ENCODE measurements at regions not wholly inside any gene's neighbourhood (a gene's known extent, or its start where the extent isn't known, plus 50 kb on each side); places are given as distances from the start of the nearest gene placed in this dataset.

DNA sequence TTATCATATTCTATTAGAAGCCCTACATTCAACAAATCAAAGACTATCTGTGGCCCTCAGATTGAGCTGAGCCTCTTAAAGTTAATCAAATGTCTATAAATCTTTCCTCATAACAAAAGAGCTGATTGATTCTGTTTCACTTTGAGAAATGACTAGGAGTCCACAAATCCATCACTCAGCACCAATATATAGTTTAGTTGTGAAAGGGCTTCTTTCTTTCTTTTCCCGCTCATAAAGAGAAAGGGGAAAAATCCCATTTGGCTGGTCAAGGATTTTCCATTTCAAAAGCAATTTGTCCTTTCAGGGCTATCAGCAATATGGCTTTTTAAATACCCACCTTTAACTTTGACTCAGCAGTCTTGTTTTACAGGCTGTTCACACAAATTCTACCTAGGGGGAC is 408.5 kb upstream of the PCDH20 start (continued):
- TF ChIP-seq, protein P1, sequence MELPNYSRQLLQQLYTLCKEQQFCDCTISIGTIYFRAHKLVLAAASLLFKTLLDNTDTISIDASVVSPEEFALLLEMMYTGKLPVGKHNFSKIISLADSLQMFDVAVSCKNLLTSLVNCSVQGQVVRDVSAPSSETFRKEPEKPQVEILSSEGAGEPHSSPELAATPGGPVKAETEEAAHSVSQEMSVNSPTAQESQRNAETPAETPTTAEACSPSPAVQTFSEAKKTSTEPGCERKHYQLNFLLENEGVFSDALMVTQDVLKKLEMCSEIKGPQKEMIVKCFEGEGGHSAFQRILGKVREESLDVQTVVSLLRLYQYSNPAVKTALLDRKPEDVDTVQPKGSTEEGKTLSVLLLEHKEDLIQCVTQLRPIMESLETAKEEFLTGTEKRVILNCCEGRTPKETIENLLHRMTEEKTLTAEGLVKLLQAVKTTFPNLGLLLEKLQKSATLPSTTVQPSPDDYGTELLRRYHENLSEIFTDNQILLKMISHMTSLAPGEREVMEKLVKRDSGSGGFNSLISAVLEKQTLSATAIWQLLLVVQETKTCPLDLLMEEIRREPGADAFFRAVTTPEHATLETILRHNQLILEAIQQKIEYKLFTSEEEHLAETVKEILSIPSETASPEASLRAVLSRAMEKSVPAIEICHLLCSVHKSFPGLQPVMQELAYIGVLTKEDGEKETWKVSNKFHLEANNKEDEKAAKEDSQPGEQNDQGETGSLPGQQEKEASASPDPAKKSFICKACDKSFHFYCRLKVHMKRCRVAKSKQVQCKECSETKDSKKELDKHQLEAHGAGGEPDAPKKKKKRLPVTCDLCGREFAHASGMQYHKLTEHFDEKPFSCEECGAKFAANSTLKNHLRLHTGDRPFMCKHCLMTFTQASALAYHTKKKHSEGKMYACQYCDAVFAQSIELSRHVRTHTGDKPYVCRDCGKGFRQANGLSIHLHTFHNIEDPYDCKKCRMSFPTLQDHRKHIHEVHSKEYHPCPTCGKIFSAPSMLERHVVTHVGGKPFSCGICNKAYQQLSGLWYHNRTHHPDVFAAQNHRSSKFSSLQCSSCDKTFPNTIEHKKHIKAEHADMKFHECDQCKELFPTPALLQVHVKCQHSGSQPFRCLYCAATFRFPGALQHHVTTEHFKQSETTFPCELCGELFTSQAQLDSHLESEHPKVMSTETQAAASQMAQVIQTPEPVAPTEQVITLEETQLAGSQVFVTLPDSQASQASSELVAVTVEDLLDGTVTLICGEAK (IDR thresholded peaks at IDR 0.05): no peak
- TF ChIP-seq, protein P1 (CRISPR knock-in tag; IDR thresholded peaks at IDR 0.05): no peak
- TF ChIP-seq, protein P2, sequence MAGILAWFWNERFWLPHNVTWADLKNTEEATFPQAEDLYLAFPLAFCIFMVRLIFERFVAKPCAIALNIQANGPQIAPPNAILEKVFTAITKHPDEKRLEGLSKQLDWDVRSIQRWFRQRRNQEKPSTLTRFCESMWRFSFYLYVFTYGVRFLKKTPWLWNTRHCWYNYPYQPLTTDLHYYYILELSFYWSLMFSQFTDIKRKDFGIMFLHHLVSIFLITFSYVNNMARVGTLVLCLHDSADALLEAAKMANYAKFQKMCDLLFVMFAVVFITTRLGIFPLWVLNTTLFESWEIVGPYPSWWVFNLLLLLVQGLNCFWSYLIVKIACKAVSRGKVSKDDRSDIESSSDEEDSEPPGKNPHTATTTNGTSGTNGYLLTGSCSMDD (CRISPR knock-in tag; IDR thresholded peaks at IDR 0.05): no peak

DNA sequence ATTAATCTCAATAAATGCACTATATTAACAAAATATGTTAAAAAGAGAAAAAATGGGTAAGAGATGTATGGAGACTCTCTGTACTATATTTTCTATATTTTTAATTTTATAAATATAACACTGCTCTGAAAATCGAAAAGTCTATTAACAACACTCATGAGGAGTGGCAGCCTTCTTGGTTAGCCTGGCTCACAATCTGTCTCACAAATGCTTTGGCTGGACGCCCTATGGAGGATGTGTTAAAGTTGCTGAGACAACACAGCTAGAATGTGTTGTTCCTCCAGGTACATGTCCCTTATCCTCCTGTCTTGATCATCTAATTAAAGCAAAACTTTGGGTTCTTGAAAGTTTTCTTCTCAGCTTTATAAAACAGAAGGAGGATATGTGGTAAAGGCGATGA is 396.6 kb upstream of the PCDH20 start:
- POLR2A ChIA-PET: no interaction called here
- TF ChIP-seq HNRNPUL1 (IDR thresholded peaks at IDR 0.05; ENCODE audit: low read depth, low read length) (no peak), HDAC1 (CRISPR knock-in tag; IDR thresholded peaks at IDR 0.05) (no peak)
- H3K36me3 ChIP-seq (replicated peaks in 1 of 2; ENCODE audit: control insufficient read depth in 1 of 2, insufficient read depth in 2 of 2, low read length in 2 of 2): no peaks in the 10 kb centered on the region
- no peaks in the 10 kb centered on the region for H3K9me3 ChIP-seq (ENCODE audit: low read length)
- FAIRE-seq (no peak), DNase-seq (ENCODE audit: low spot score) (no peak), ATAC-seq (no peak)
- no peak overlapping the region for H3K9ac ChIP-seq (ENCODE audit: insufficient read depth, low read depth, low read length)
- no peaks in the 10 kb centered on the region for H3K79me2 ChIP-seq (ENCODE audit: insufficient read depth, low read length)
- intact Hi-C loops (cut with micrococcal nuclease; ENCODE audit: unreplicated experiment): no loop called here
- CTCF ChIA-PET (ENCODE audit: low intra/inter-chr PET ratio, low total read pairs): no interaction called here
- in situ Hi-C loops (cut with HindIII; ENCODE audit: extremely low pct_ligation_motif_present, low pct_unique_long_range_greater_than_20kb): no loop called here
- 1% methylated on average over 3 of the region's 3 CpGs for WGBS (ENCODE audit: low lambda C conversion rate)
- no peaks in the 10 kb centered on the region for H3K27me3 ChIP-seq (ENCODE audit: control insufficient read depth in 1 of 2, insufficient read depth in 2 of 2, low read length in 2 of 2)
- no peak overlapping the region for H3K4me3 ChIP-seq (replicated peaks in 1 of 3; ENCODE audit: insufficient read depth in 1 of 3, low read depth in 2 of 3, low read length in 3 of 3)
- H3K4me1 ChIP-seq (ENCODE audit: insufficient read depth, low read length): no peaks in the 10 kb centered on the region
- no peak overlapping the region for H3K4me2 ChIP-seq (ENCODE audit: low read depth, low read length)
- no peaks in the 10 kb centered on the region for H4K20me1 ChIP-seq (ENCODE audit: insufficient read depth, low read length)
- H2AFZ ChIP-seq (ENCODE audit: low read length): no peak overlapping the region
- BruUV-seq (replicated peaks): no TSS peak
- H3K27ac ChIP-seq (ENCODE audit: extremely low read length, insufficient read depth, low read length): no peak overlapping the region
